Testis (tissue), 2 donors: ENCODE measurements at regions not wholly inside any gene's neighbourhood (a gene's known extent, or its start where the extent isn't known, plus 50 kb on each side); places are given as distances from the start of the nearest gene placed in this dataset.

Experiments used
- DNase-seq: peaks from one replicate; pipeline ENCODE4 v3.0.0-alpha.2; 2019
- H3K27ac ChIP-seq, 2 donors: fragments of 200-600 bp; sonication (generic); one replicate each; pipeline ENCODE4 v1.5.1; 2019
- H3K27me3 ChIP-seq: fragments of 200-600 bp; sonication (generic); one replicate; pipeline ENCODE4 v1.5.1; 2019
- H3K36me3 ChIP-seq: fragments of 200-600 bp; sonication (generic); one replicate; pipeline ENCODE4 v1.5.1; 2017; ENCODE audit warnings: low read depth; ENCODE audit errors: missing control alignments
- H3K4me1 ChIP-seq: fragments of 200-600 bp; sonication (generic); one replicate; pipeline ENCODE4 v1.5.1; 2019
- H3K4me3 ChIP-seq, 2 donors: fragments of 200-600 bp; sonication (generic); one replicate each; pipeline ENCODE4 v1.5.1; 2017 to 2019
- H3K9me3 ChIP-seq: fragments of 200-600 bp; sonication (generic); one replicate; pipeline ENCODE4 v1.5.1; 2017
- CTCF ChIP-seq, 3 experiments: fragments of 450-650 bp in 2 of 3; fragments of 200-600 bp in 1 of 3; sonication (generic) in 1 of 3; IDR thresholded peaks; one replicate each; pipeline ENCODE4 v1.5.1; 2016 to 2019; ENCODE audit warnings: antibody characterized with exemption in 3 of 3, mild to moderate bottlenecking in 2 of 3, moderate library complexity in 1 of 3
- POLR2A ChIP-seq: fragments of 450-650 bp; IDR thresholded peaks from one replicate; pipeline ENCODE4 v1.6.1; 2017; ENCODE audit warnings: antibody characterized with exemption, mild to moderate bottlenecking, moderate library complexity
- WGBS, 2 donors: methylation state at CpG; one replicate each; pipeline ENCODE4 v1.1.5; 2018; 5-methylcytosine and 5-hydroxymethylcytosine counted together
- intact Hi-C: fragments of 100-400 bp; cut with DNase I; formaldehyde crosslinking; loops from one replicate; pipeline ENCODE4 v1.15.1; 2023; ENCODE audit warnings: low total_unique reads

DNA sequence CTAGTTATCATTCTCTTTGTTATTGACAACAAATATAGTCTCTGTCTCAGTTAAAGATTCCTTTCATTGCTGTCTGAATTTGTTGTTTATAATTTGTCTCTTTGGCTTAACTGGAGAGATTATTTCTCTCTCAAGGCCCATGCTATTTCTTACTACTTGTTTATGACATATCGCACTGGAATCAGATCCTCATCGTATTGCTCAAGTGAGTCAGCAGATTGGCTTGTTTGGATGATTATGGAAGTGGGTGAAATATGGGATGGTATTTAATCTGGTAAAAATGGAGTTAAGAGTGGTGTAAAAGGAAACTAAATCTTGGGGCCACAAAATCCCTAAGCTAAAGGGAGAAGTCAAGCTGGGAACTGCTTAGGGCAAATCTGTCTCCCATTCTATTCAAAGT is 613.1 kb downstream of the SI start:
- Histone ChIP-seq H3K9me3 (no peaks in the 10 kb centered on the region), H3K27me3 (no peaks in the 10 kb centered on the region), H3K4me1 (no peaks in the 10 kb centered on the region), H3K27ac (no peak overlapping the region), H3K4me3 (no peak overlapping the region), H3K36me3 (no peaks in the 10 kb centered on the region)
- intact Hi-C loops = no loop called here
- WGBS, 2 donors = 93 to 98% methylated on average over 2 of the region's 2 CpGs
- DNase-seq = no peak
- TF ChIP-seq CTCF (IDR thresholded peaks at IDR 0.05) (no peak), POLR2A (no peak)

DNA sequence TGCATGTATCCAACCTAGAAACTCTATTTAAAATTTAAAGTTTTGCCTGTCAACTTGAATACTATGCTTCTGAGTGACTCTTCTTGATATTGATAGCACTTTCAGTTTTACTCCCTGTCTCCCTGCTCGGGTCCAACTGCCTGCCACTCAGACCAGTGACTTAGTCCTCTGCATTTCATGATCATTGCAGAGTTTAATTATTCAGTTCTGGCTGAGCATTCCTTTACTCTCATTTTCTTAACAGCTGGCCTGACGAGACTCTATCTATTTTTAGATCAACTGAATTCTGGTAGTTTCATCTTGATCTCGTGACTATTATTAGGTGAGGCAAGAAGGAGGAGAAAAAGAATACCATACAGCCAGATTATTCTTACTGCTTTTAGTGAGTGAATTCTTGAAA is 617.4 kb downstream of the SI start:
- H3K27me3 ChIP-seq = no peaks in the 10 kb centered on the region
- H3K4me3 ChIP-seq = no peak overlapping the region
- H3K4me1 ChIP-seq = no peaks in the 10 kb centered on the region
- DNase-seq = no peak
- WGBS, 2 donors = 63 to 65% methylated on average over 3 of the region's 3 CpGs
- no peaks in the 10 kb centered on the region for H3K9me3 ChIP-seq
- H3K27ac ChIP-seq = no peak overlapping the region
- intact Hi-C loops = no loop called here
- no peaks in the 10 kb centered on the region for H3K36me3 ChIP-seq
- no peak for TF ChIP-seq CTCF (IDR thresholded peaks at IDR 0.05)
- no peak for TF ChIP-seq POLR2A

GRCh38 chr3:164459521-164460151 is 618.7 kb downstream of the SI start:
- no peak for TF ChIP-seq POLR2A
- TF ChIP-seq CTCF (IDR thresholded peaks at IDR 0.05) = no peak
- Histone ChIP-seq H3K4me1 (no peaks in the 10 kb centered on the region), H3K27ac (no peak overlapping the region), H3K27me3 (no peaks in the 10 kb centered on the region), H3K4me3 (no peak overlapping the region), H3K36me3 (no peaks in the 10 kb centered on the region), H3K9me3 (no peaks in the 10 kb centered on the region)
- intact Hi-C loops = no loop called here
- DNase-seq = no peak
- 92 to 96% methylated on average over 4 of the region's 4 CpGs for WGBS, 2 donors

DNA sequence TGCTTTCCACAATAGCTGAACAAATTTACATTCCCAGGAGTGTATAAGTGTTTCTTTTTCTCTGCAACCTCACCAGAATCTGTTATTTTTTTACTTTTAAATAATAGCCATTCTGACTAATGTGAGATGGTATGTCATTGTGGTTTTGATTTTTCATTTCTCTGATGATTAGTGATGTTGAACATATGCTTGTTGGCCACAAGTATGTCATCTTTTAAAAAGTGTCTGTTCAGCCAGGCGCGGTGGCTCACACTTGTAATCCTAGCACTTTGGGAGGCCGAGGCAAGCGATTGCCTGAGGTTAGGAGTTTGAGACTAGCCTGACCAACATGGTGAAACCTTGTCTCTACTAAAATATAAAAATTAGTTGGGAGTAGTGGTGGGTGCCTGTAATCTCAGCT is 619.3 kb downstream of the SI start:
- no peak for DNase-seq
- no peak overlapping the region for H3K4me3 ChIP-seq
- no peaks in the 10 kb centered on the region for H3K36me3 ChIP-seq
- no peaks in the 10 kb centered on the region for H3K9me3 ChIP-seq
- no peak overlapping the region for H3K27ac ChIP-seq
- 94 to 99% methylated on average over 4 of the region's 4 CpGs for WGBS, 2 donors
- no peaks in the 10 kb centered on the region for H3K27me3 ChIP-seq
- no peaks in the 10 kb centered on the region for H3K4me1 ChIP-seq
- TF ChIP-seq CTCF (IDR thresholded peaks at IDR 0.05) = no peak
- intact Hi-C loops = no loop called here

DNA sequence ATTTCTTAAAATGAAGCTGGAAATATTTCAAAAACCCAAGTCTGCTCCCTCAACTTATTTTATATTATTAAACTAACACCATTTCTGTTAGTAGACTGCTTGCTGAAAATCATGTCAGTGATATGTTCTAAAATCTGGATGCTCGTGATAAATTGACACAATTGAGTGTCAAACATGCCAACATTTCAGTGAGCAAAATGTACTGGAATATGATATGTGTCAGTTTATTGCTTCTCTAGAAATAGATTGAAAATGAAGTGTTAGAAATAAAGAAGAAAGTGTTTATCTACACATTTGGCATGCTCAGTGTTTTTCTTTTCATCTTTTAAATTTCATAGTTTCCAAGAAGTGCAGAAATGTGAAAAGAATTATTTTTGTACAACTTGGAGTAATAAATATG is 624.6 kb downstream of the SI start:
- H3K27ac ChIP-seq = no peak overlapping the region
- TF ChIP-seq CTCF (IDR thresholded peaks at IDR 0.05) (no peak), POLR2A (no peak)
- 76 to 81% methylated on average over 1 of the region's 1 CpG for WGBS, 2 donors

More for the DNA sequence above, 624.6 kb downstream of the SI start:
- no peak for DNase-seq
- Histone ChIP-seq H3K4me1 (no peaks in the 10 kb centered on the region), H3K27me3 (no peaks in the 10 kb centered on the region), H3K4me3 (no peak overlapping the region), H3K9me3 (no peaks in the 10 kb centered on the region), H3K36me3 (no peaks in the 10 kb centered on the region)
- intact Hi-C loops = no loop called here
